Mammary epithelial cell (primary cell): ENCODE measurements at regions not wholly inside any gene's neighbourhood (a gene's known extent, or its start where the extent isn't known, plus 50 kb on each side); places are given as distances from the start of the nearest gene placed in this dataset.

ENCODE experiments used
- EZH2 ChIP-seq: IDR thresholded peaks from 2 replicates; pipeline ENCODE4 v1.6.1; 2012; ENCODE audit warnings: low read length, inconsistent platforms, borderline replicate concordance
- TF ChIP-seq, protein P1 (sequence below), 2 donors: IDR thresholded peaks in 1 of 2; conservative IDR thresholded peaks in 1 of 2; 2 replicates each; pipeline ENCODE4 v1.5.1; 2011 to 2012; ENCODE audit warnings: inconsistent platforms in 2 of 2, low read length in 2 of 2, mild to moderate bottlenecking in 2 of 2, control low read depth in 1 of 2, low read depth in 1 of 2; ENCODE audit not compliant: insufficient read depth in 1 of 2; ENCODE audit errors: extremely low read depth in 1 of 2

DNA sequence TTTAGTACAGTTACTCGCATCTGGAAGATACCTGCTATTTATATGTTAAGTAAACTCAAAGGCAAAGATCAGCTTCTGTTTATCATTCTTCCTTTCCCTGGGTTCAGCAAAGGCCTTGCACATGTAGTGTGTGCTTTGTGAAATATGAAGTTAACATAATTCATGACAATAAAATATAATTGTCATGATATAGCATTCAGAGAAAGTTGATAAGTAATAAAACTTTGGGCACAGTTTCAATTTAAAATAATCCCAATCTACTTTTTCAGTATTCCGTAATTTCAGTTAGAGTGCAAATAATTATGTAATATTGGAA, 51.9 kb upstream of the ZNF217 start:
- TF ChIP-seq, protein P1, sequence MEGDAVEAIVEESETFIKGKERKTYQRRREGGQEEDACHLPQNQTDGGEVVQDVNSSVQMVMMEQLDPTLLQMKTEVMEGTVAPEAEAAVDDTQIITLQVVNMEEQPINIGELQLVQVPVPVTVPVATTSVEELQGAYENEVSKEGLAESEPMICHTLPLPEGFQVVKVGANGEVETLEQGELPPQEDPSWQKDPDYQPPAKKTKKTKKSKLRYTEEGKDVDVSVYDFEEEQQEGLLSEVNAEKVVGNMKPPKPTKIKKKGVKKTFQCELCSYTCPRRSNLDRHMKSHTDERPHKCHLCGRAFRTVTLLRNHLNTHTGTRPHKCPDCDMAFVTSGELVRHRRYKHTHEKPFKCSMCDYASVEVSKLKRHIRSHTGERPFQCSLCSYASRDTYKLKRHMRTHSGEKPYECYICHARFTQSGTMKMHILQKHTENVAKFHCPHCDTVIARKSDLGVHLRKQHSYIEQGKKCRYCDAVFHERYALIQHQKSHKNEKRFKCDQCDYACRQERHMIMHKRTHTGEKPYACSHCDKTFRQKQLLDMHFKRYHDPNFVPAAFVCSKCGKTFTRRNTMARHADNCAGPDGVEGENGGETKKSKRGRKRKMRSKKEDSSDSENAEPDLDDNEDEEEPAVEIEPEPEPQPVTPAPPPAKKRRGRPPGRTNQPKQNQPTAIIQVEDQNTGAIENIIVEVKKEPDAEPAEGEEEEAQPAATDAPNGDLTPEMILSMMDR (conservative IDR thresholded peaks at IDR 0.05 in 1 of 2, IDR thresholded peaks at IDR 0.05 in 1 of 2; ENCODE audit: extremely low read depth in 1 of 2, insufficient read depth in 1 of 2, low read depth in 1 of 2, low read length in 2 of 2): no peak
- no peak for TF ChIP-seq EZH2
